GM21381 (cell line): ENCODE measurements at regions not wholly inside any gene's neighbourhood (a gene's known extent, or its start where the extent isn't known, plus 50 kb on each side); places are given as distances from the start of the nearest gene placed in this dataset.
"Not testable (repeated sequence)": the region's sequence is repeated elsewhere in the genome, so short reads cannot be mapped to it uniquely, and the experiment has no call there.

Experiments
- ATAC-seq: cut with Tn5 transposase; IDR thresholded peaks from one replicate; pipeline ENCODE4 v1.9.1; 2021; ENCODE audit warnings: mild to moderate bottlenecking, moderate library complexity; ENCODE audit not compliant: unreplicated experiment

DNA sequence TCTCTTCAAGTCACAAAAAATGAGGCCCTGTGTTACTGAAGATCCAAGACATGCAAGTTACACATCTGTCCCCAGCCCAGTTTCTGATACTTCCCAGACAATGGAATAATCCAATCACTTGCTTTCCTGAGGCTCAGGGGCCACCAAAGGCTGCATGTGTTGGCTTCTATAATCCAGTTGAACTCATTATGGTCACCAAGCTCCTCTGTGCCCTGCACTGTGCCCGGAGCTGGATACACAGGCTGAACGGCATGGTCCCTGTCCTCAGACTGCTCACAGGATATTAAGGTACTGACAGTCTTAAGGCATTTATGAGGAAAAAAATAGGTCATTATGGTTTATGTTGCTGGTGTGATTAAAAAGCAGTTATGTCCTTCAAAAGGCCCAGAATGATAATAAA, 117.0 kb upstream of the SYT6 start:
- no peak for ATAC-seq

DNA sequence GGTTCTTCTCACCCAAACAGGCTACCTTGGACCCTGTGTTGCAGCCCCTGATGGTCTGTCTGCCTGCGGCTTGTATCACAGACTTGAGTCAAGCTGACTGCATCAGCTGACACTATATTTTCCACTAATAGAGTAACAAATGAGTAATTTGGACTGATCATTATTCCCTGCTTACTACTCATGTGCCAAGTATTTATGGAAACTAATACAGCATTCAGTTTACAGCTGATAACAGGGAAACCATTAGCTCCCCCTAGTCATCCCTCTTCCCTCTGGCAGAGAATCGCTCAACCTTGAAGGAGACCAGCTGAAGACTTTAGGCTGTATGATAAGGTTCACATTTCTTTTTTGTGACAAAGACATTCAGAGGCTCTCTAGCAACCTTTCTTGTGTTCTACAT, 116.6 kb upstream of the SYT6 start:
- ATAC-seq = no peak

DNA sequence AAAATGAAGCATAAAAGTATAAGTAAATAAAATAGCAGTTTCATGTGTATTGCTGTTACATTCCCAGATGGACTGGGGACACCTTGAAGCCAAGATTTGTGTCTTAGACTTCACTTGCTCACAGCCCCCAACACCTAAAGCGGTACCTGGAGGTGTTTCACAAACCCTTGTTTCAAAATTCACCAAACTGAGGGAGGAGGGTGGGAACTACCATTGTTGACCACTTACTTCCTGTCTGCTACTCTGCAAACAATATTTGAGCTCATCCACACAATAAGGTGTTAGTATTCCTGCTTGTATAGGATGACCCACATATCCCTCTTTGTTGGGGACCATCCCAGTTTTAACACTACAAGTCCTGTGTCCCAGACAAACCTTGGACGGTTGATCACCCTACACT, 115.9 kb upstream of the SYT6 start:
- no peak for ATAC-seq

DNA sequence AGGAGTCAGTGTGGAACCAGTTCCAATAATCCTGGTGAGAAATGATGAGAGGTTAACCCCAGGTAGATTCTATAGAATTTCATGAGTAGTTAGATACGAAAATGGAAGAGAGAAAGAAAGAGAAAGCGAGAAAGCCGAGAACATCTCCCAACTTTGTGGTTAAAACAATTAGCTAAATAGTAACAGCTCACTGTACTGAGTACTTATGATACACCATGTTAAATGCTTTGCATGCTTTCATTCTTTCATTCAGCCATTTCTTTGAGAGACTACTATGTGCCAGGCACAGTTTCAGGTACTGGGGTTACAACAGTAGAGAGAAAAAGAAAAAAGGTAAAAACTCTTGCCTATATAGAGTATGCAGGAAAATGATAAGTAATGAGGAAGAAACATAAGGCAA, 109.7 kb upstream of the SYT6 start:
- peak; percentile 97 for ATAC-seq

DNA sequence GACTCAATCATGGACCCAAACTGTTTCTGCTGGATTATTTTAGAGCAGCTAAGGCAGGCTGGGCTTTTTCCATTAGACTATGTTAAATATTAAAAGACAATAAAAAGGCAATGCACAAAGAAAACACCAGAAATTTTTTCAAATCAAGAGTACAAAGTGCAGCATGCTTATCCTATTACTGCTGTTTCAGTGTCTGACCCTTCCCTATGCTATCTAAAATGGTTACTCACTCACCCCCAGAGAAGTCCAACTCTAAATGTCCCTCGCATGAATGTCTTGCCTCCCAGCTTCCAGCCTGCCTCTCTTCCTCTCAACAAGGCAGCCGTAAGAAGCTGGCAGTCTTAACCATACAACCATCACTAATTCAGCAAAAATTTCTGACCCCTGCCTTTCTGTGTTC, 108.7 kb upstream of the SYT6 start:
- no peak for ATAC-seq

DNA sequence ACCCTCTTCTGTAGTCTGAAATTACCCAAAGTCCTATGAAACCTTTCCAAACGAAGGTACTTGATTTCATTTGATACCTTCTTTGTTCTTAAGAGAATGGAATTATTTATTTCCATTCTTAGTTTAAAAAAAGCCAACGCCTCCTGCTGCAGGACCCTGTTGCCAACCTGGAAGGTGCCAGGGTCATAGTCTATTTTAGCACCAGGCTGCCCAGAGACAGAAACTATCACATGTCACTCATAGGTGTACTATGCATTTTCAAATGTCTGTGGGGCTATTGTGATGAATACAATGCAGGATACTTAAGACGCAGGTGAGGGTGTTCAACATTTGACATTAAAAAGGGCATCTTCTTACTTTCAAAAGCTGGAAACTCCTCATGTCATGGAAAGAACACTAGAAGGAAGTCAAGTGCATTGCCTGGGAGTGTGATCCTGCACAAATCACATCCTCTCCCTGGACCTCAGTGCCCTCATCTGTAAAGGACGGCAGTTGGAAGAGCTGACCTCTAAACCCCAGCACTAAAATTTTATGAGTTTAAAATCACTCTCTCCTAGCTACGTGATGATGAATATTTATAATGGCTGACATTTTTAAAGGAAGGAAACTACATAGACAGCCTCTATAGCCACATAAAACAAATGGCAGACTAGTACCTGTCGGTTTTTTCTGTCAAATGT, 107.3 kb upstream of the SYT6 start:
- no peak for ATAC-seq

DNA sequence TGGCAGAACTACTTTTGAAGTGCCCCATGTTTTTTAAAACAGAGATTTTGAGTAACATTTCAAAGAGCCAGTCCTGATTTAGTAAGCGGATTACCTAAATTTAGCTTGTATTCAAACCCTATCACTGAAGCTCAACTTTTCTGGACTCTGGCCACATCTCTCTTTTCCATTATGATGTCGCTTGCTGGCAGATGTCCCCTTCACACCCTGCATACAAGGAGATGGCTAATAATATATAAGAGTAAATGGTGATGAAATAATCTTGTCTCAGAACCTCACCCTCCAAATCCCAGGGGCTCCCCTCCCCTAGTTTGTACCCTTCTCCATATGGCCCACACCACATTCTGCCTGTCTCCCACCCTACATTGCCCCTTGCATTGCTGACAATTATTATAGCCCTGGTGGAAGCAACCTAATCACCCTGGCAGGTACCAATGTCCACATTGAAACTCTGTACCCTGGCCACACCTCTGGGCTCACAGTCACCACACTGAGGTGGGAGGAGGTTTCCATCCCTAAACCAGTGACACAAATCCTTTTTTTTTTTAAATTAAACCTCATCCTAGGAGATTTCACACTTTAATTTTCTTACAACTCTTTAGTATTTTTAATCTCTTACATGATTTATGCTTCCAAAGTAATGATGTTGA, 106.0 kb upstream of the SYT6 start:
- ATAC-seq = no peak

DNA sequence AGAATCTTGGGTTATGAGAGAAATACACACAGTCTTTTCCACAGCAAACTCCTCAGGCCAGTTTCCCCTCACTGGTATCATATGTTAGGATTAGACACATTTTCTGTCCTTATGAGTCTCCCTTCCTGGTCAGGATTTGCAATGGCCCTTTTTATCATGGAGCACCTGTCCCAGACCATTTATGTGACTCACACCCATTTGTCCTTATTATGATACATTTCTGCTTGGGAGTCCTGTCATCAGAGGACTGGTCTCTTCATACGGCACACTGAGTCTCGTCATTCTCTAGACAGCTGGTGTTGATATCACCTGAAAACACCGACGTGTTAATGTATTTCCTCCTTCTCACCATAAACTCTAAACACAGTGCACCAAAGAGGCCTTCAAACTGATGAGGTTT, 105.0 kb upstream of the SYT6 start:
- no peak for ATAC-seq

DNA sequence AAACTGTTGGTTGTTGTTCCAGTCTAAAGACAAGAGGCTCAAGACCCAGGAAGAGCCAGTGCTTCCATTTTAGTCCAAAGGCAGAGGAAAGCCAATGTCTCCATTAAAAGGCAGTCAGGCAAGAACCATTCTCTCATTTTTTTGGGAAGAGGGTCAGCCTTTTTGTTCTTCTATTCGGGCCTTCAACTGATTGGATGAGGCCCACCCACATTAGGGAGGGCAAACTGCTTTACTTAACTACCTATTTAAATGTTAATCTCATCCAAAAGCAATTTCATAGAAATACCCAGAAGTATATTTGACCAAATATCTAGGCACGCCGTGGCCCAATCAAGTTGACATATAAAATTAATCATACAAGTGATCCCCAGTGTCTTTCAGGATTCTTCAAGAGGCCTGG, 104.4 kb upstream of the SYT6 start:
- no peak for ATAC-seq

DNA sequence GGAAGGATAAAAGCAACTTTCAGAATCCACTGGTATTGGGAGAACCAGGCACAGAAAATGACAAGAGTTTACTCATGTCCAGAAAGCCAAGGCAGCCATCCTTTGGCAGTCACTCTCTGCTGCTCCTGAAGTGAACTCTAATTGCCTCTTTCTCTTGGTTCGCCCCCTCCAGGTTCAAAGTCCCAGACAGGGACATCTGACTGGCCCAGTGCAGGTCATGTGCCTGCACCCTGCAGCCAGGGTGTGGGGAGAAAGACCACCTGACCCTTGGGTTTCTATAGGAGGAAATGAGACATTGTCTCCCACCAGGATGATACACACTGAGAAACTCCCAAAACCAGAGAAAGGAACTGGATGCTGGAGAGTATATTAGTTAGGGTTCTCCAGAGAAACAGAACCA, 103.9 kb upstream of the SYT6 start:
- no peak for ATAC-seq

DNA sequence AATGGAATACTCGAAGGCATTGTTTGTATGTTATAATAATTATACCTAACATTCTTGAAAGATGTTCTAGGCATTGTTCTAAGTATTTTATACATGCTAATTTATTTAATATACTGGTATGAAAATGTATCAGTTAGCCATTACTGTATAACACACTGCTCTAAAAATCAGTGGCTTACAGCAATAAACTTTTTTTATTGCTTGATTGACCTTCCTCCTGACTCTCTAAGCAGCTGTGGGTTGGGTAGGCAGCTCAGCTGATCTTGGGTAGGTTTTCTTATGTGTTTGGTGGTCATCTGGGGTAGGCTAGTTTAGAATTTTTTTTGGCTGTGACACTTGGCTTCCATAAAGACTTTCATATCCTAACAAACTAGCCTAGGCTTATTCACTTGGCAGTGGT, 100.2 kb upstream of the SYT6 start:
- no peak for ATAC-seq

DNA sequence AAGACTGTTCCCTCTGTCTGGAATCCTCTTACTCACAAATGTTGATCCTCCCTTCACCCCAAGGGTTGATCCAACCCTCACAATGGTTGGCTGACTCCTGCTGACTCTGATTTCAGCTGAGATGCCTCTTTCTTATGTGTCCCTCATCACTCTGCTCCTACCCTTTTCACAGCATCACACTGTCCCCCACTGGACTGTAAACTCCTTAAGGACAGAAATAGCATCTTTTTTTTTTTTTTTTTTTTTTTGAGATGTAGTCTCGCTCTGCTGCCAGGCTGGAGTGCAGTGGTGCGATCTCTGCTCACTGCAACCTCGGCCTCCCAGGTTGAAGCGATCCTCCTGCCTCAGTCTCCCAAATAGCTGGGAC, 97.9 kb upstream of the SYT6 start:
- ATAC-seq = no peak

DNA sequence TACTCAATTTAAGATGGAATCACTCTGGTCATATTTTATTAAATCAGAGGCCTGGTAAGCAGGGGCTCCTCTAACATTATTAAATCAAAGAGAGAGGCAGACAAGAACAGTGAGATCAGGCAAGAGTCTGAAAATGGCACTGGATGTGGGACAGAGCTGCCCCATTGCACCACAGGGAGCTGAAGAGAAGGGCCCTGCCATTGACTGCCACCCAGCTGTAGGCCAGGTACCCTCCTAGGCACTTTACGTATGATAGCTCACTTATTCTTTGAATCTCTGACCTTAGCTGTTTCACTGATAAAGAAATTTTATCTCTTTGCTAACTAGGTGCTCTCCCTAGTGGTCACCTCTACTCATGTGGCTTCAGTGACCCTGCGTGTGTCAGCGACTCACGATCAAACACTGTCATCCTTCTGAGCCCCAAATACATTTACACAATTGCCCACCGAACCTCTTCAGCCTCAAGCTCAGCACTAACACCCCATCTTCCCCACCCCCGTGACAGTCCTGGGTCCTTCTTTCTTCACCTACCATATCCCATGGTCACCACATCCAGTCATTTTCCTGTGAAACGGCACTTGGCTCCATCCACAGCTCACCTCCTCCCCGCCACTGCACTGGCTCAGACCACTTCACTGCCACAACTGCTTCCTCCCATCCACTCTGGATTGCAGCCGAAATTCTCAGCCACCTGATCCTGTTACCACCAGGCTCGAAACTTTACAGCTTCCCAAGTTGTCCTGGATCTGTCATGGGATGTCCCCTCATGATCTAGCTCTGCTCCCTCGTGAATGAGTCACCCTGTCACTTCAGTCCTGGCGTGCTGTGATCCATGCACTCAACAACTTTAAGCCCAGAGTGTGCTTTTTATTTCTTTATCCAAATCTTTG, 97.3 kb upstream of the SYT6 start:
- ATAC-seq = no peak

DNA sequence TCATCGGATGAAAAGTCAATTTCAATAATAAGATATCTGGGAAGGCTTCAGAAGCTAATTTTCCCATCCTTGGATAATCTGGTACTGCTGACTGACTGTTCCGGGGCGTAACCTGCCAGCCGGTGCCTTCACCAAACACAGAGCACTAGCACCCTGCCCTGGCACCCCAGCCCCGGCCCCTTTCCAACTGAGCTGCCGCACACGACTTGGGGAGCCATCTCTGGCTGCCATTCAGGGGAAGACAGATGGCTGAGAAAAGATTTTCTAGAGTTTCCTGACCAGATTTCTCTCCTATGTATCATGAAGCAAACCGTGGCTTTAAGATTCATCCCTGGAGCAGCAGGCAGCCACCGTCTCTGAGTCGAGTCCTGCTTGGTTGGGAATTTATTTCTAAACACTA, 96.0 kb upstream of the SYT6 start:
- ATAC-seq = no peak

DNA sequence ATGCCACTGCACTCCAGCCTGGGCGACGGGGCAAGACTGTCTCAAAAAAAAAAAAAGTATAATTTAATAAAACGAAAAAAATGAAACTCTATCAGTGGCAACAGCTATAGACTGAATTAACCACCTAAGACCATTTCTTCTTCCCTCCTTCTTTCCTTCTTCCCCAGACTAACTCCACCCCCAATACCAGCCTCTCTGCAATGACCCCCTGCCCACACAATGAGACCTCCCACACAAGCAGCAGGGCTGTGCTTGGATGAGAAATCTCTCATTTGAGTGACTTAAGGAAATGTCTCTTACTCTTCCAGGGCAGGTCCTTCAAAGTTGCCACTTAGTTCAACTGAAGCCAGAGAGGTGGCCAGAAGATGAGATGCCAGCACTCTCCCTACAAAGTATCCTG, 94.5 kb upstream of the SYT6 start:
- ATAC-seq = no peak

DNA sequence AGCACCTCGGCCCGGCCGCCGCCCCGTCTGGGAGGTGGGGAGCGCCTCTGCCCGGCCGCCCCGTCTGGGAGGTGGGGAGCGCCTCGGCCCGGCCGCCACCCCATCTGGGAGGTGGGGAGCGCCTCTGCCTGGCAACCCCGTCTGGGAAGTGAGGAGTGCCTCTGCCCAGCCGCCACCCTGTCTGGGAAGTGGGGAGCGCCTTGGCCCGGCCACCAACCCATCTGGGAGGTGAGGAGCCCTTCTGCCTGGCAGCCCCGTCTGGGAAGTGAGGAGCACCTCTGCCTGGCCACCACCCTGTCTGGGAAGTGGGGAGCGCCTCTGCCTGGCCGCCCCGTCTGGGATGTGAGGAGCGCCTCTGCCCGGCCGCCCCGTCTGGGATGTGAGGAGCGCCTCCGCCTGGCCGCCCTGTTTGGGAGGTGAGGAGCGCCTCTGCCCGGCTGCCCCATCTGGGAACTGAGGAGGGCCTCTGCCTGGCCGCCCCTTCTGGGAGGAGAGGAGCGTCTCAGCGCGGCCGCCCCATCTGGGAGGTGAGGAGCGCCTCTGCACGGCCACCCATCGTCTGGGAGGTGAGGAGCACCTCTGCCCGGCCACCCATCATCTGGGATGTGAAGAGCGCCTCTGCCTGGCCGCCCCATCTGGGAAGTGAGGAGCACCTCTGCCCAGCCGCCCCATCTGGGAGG, 89.0 kb upstream of the SYT6 start:
- not testable (repeated sequence) for ATAC-seq

DNA sequence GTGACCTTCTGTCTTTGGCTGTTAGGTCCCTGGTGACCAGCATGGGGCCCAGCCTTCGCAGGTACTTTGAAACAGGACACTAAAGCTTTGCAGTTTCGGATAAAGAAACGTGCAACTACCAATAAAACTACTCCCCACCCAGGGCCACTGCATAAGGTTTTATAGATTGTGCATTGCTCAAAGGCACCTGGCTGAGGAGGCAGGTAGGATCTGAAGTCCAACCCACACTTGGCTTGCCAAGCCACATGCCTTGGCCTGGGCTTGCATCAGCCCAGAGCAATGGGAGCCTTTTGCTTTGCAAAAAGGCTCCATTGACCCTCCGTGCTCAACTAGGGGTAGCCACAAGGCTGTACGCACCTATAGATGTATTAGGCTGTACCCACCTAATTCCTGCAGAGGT, 84.4 kb upstream of the SYT6 start:
- no peak for ATAC-seq

DNA sequence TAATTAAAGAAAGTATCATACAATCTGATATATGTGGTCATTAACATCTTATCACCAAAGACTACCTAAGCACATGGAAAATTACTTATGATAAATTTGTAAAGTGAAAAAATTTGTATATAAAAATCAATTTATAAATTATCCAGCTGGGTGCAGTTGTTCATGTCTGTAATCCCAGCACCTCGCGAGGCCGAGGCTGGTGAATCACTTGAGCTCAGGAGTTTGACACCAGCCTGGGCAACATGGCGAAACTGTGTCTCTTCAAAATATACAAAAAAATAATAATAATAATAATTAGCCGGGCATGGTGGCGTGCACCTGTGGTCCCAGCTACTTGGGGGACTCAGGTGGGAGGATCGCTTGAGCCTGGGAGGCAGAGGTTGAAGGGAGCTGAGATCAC, 82.8 kb upstream of the SYT6 start:
- ATAC-seq = no peak

DNA sequence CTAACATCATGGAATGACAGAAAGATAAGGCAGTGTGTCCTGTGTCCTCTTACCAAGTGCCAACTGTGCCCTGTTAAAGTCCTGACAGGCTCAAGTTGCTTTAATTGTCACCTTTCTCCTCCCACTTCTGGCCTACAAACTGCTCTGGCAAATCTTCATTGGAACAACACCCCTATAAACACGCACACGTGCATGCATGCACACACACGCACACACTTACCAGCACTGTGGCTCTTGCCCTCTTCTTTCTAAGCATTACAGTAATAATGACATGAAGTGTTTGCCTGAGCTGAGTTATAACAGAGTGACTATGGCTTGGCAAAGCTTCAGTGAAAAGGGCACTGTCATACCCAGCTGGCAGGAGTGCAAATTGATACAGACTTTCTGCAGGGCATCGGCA, 82.3 kb upstream of the SYT6 start:
- ATAC-seq = no peak

DNA sequence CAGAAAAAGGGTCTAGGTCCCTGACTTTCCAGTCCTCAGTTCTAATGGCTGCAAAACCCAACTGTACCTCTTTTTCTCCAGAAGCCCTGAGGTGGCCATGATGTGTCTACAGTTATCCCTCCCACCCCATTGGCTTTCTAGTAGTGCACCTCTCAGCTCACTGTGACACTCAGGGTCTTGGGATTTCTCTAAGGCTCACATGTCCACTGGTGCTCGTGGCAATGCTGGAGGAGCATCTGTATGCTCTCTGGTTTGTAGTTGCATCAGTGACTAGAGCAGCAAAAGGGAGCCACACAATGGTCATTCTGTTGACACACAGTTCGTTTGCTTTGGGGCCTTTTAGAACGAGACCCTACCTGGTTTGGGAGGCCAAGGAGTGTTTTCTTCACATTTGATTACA, 81.6 kb upstream of the SYT6 start:
- no peak for ATAC-seq

DNA sequence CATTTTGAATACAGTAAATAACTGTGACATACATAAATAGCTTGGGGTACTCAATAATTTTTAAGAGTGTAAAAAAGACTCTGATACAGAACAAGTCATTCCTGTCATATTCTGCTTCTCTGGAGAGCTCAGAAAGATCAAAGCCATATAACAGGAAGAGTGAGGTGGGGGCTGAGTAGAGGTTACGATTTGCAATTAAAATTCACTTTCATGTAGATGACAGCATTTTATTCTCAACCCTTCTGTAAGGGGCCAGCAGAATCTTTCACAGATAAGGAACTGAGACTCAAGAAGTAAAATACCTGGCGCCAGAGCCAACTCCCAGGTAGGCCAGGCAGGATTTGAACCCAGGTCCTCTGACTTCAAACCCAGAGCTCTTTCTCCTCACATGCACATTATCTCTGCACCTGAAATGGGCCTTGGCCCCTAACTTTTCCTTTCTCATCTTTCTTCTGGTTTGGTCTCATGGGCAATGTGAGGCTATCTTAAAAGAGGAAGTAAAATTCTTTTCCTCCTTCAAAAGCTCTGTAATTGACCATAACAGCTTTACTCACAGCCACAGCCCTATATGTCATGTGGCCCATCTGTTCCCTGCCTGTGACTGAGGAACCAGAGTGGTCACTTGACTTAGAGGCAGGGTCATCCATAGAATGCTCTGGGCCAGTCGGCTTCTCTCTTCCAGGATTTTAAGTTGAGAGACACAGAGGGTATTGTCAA, 80.9 kb upstream of the SYT6 start:
- no peak for ATAC-seq
